Activated T-cell treated with anti-CD3 and anti-CD28 coated beads, Interleukin-2, amount 50 U/mL, for 72 hours (primary cell): ENCODE measurements at regions not wholly inside any gene's neighbourhood (a gene's known extent, or its start where the extent isn't known, plus 50 kb on each side); places are given as distances from the start of the nearest gene placed in this dataset.
"Not testable (repeated sequence)": the region's sequence is repeated elsewhere in the genome, so short reads cannot be mapped to it uniquely, and the experiment has no call there.

Experiments used
- ATAC-seq, 2 donors: fragments of 150-1000 bp; cut with Tn5 transposase; replicated peaks in 1 of 2; 2 replicates each; pipeline ENCODE4 v1.10.0; 2021; ENCODE audit warnings: moderate library complexity in 2 of 2, mild to moderate bottlenecking in 1 of 2
- DNase-seq, 2 donors: peaks; one replicate each; pipeline ENCODE4 v3.0.0; 2021 to 2022; ENCODE audit warnings: mixed read lengths in 1 of 2
- H3K27ac Mint-ChIP-seq: one replicate; pipeline ENCODE4 v1.8.0; 2022; ENCODE audit warnings: mild to moderate bottlenecking, moderate library complexity, mixed read lengths
- H3K27me3 Mint-ChIP-seq: one replicate; pipeline ENCODE4 v1.8.0; 2022; ENCODE audit warnings: low read depth, mixed read lengths
- H3K36me3 Mint-ChIP-seq, 2 donors: one replicate each; pipeline ENCODE4 v1.8.0; 2022; ENCODE audit warnings: mixed read lengths in 2 of 2, mild to moderate bottlenecking in 1 of 2; ENCODE audit not compliant: insufficient read depth in 2 of 2
- H3K4me1 Mint-ChIP-seq: one replicate; pipeline ENCODE4 v1.8.0; 2022; ENCODE audit warnings: low read depth, mixed read lengths
- H3K4me3 Mint-ChIP-seq, 2 donors: one replicate each; pipeline ENCODE4 v1.8.0; 2022; ENCODE audit warnings: mild to moderate bottlenecking in 2 of 2, mixed read lengths in 2 of 2, moderate library complexity in 2 of 2
- H3K9me3 Mint-ChIP-seq, 2 donors: one replicate each; pipeline ENCODE4 v1.8.0; 2022; ENCODE audit warnings: mixed read lengths in 2 of 2

- no peak overlapping the region for H3K27ac Mint-ChIP-seq
- no peaks in the 10 kb centered on the region for H3K4me1 Mint-ChIP-seq
- H3K36me3 Mint-ChIP-seq = peaks cover 1 to 2% of the 10 kb centered on the region in 2 donors
- peaks cover 5 to 14% of the 10 kb centered on the region in 2 donors for H3K9me3 Mint-ChIP-seq
- DNase-seq = no peak
- H3K4me3 Mint-ChIP-seq = no peak overlapping the region
- no peak for ATAC-seq
- H3K27me3 Mint-ChIP-seq = no peaks in the 10 kb centered on the region
Observed at GRCh38 chr18:29361843-29362242, 1184.9 kb upstream of the CDH2 start.

GRCh38 chr18:29360659-29361058 lies 1183.7 kb upstream of the CDH2 start:
- ATAC-seq, H3K4me1 Mint-ChIP-seq, DNase-seq, H3K27ac Mint-ChIP-seq, H3K27me3 Mint-ChIP-seq, H3K4me3 Mint-ChIP-seq, H3K36me3 Mint-ChIP-seq: not testable (repeated sequence)
- H3K9me3 Mint-ChIP-seq = peaks cover 9 to 17% of the 10 kb centered on the region in 2 donors

GRCh38 chr18:29359222-29359621 lies 1182.3 kb upstream of the CDH2 start:
- not testable (repeated sequence) for H3K4me3 Mint-ChIP-seq, ATAC-seq, DNase-seq, H3K27me3 Mint-ChIP-seq, H3K4me1 Mint-ChIP-seq, H3K36me3 Mint-ChIP-seq, H3K27ac Mint-ChIP-seq
- peaks cover 13 to 20% of the 10 kb centered on the region in 2 donors for H3K9me3 Mint-ChIP-seq

GRCh38 chr18:29351171-29351570 lies 1174.2 kb upstream of the CDH2 start:
- H3K9me3 Mint-ChIP-seq = peaks cover 9 to 13% of the 10 kb centered on the region in 2 donors
- DNase-seq (no peak), ATAC-seq (no peak)
- H3K4me1 Mint-ChIP-seq = no peaks in the 10 kb centered on the region
- no peak overlapping the region for H3K27ac Mint-ChIP-seq
- H3K27me3 Mint-ChIP-seq = no peaks in the 10 kb centered on the region
- no peaks in the 10 kb centered on the region for H3K36me3 Mint-ChIP-seq
- H3K4me3 Mint-ChIP-seq = no peak overlapping the region

- Mint-ChIP-seq H3K27ac (no peak overlapping the region), H3K27me3 (no peaks in the 10 kb centered on the region), H3K9me3 (peaks cover 13 to 26% of the 10 kb centered on the region in 2 donors), H3K4me1 (no peaks in the 10 kb centered on the region), H3K36me3 (peaks cover 0 to 1% of the 10 kb centered on the region in 2 donors), H3K4me3 (no peak overlapping the region)
- ATAC-seq (no peak), DNase-seq (no peak)
Observed at GRCh38 chr18:29328932-29329331, 1152.0 kb upstream of the CDH2 start.

GRCh38 chr18:29326214-29326613 lies 1149.3 kb upstream of the CDH2 start:
- H3K36me3 Mint-ChIP-seq = peaks cover 0 to 1% of the 10 kb centered on the region in 2 donors
- H3K27me3 Mint-ChIP-seq = no peaks in the 10 kb centered on the region
- ATAC-seq (no peak), DNase-seq (no peak)
- H3K4me1 Mint-ChIP-seq = no peaks in the 10 kb centered on the region
- no peak overlapping the region for H3K4me3 Mint-ChIP-seq
- H3K27ac Mint-ChIP-seq = no peak overlapping the region
- H3K9me3 Mint-ChIP-seq = peaks cover 7 to 24% of the 10 kb centered on the region in 2 donors

GRCh38 chr18:29321561-29321960 lies 1144.6 kb upstream of the CDH2 start:
- H3K4me1 Mint-ChIP-seq = no peaks in the 10 kb centered on the region

GRCh38 chr18:29313312-29313711 lies 1136.4 kb upstream of the CDH2 start:
- DNase-seq (no peak), ATAC-seq (no peak)
- H3K27me3 Mint-ChIP-seq = no peaks in the 10 kb centered on the region
- H3K4me1 Mint-ChIP-seq = no peaks in the 10 kb centered on the region
- peaks cover 10 to 12% of the 10 kb centered on the region in 2 donors for H3K9me3 Mint-ChIP-seq
- H3K36me3 Mint-ChIP-seq = peaks cover 0 to 2% of the 10 kb centered on the region in 2 donors
- no peak overlapping the region for H3K27ac Mint-ChIP-seq
- H3K4me3 Mint-ChIP-seq = no peak overlapping the region

More at GRCh38 chr18:29321561-29321960, 1144.6 kb upstream of the CDH2 start:
- Mint-ChIP-seq H3K4me3 (no peak overlapping the region), H3K27me3 (no peaks in the 10 kb centered on the region), H3K36me3 (no peaks in the 10 kb centered on the region), H3K9me3 (peaks cover 11 to 18% of the 10 kb centered on the region in 2 donors), H3K27ac (no peak overlapping the region)
- ATAC-seq (no peak), DNase-seq (no peak)

- Mint-ChIP-seq H3K27ac (no peak overlapping the region), H3K4me3 (no peak overlapping the region), H3K9me3 (peaks cover 9 to 11% of the 10 kb centered on the region in 2 donors), H3K36me3 (peaks cover 0 to 2% of the 10 kb centered on the region in 2 donors), H3K27me3 (no peaks in the 10 kb centered on the region), H3K4me1 (no peaks in the 10 kb centered on the region)
- DNase-seq = no peak
- no peak for ATAC-seq
Observed at GRCh38 chr18:29311580-29311979, 1134.7 kb upstream of the CDH2 start.

GRCh38 chr18:29309366-29309765 lies 1132.4 kb upstream of the CDH2 start:
- peaks cover 6 to 11% of the 10 kb centered on the region in 2 donors for H3K9me3 Mint-ChIP-seq
- no peaks in the 10 kb centered on the region for H3K27me3 Mint-ChIP-seq
- no peak for DNase-seq
- peaks cover 0 to 2% of the 10 kb centered on the region in 2 donors for H3K36me3 Mint-ChIP-seq
- ATAC-seq = no peak
- no peaks in the 10 kb centered on the region for H3K4me1 Mint-ChIP-seq
- no peak overlapping the region for H3K4me3 Mint-ChIP-seq
- H3K27ac Mint-ChIP-seq = no peak overlapping the region

- ATAC-seq = no peak
- DNase-seq = no peak
- Mint-ChIP-seq H3K9me3 (peaks cover 3 to 5% of the 10 kb centered on the region in 2 donors), H3K4me1 (no peaks in the 10 kb centered on the region), H3K36me3 (peaks cover 0 to 2% of the 10 kb centered on the region in 2 donors), H3K27me3 (no peaks in the 10 kb centered on the region), H3K4me3 (no peak overlapping the region), H3K27ac (no peak overlapping the region)
Observed at GRCh38 chr18:29307982-29308381, 1131.1 kb upstream of the CDH2 start.

- H3K27ac Mint-ChIP-seq = no peak overlapping the region
- H3K9me3 Mint-ChIP-seq = peaks cover 3 to 5% of the 10 kb centered on the region in 2 donors
- no peaks in the 10 kb centered on the region for H3K4me1 Mint-ChIP-seq
- no peak overlapping the region for H3K4me3 Mint-ChIP-seq
- ATAC-seq = no peak
- DNase-seq = no peak
- no peaks in the 10 kb centered on the region for H3K27me3 Mint-ChIP-seq
- peaks cover 0 to 2% of the 10 kb centered on the region in 2 donors for H3K36me3 Mint-ChIP-seq
Observed at GRCh38 chr18:29307231-29307630, 1130.3 kb upstream of the CDH2 start.

GRCh38 chr18:29305516-29305915 lies 1128.6 kb upstream of the CDH2 start:
- DNase-seq = no peak
- Mint-ChIP-seq H3K27ac (no peak overlapping the region), H3K4me3 (no peak overlapping the region), H3K36me3 (no peaks in the 10 kb centered on the region), H3K4me1 (no peaks in the 10 kb centered on the region), H3K9me3 (peaks cover 2 to 4% of the 10 kb centered on the region in 2 donors), H3K27me3 (no peaks in the 10 kb centered on the region)
- ATAC-seq = no peak

GRCh38 chr18:29301048-29301447 lies 1124.1 kb upstream of the CDH2 start:
- no peaks in the 10 kb centered on the region for H3K36me3 Mint-ChIP-seq
- DNase-seq (no peak), ATAC-seq (no peak)
- peaks cover 8 to 9% of the 10 kb centered on the region in 2 donors for H3K9me3 Mint-ChIP-seq
- no peaks in the 10 kb centered on the region for H3K27me3 Mint-ChIP-seq
- H3K4me3 Mint-ChIP-seq = no peak overlapping the region
- H3K27ac Mint-ChIP-seq = no peak overlapping the region
- H3K4me1 Mint-ChIP-seq = no peaks in the 10 kb centered on the region
